Heart left ventricle (tissue), 16 donors: ENCODE measurements at regions not wholly inside any gene's neighbourhood (a gene's known extent, or its start where the extent isn't known, plus 50 kb on each side); places are given as distances from the start of the nearest gene placed in this dataset.
A peak's percentile ranks its signal among the peaks of the same experiment; 100 is the strongest.

ENCODE experiments used
- ATAC-seq, 4 donors: fragments of 200-7000 bp; cut with Tn5 transposase; one replicate each; pipeline ENCODE4 v1.9.1; 2020 to 2022; ENCODE audit warnings: moderate library complexity in 4 of 4, mild to moderate bottlenecking in 3 of 4, moderate number of reproducible peaks in 1 of 4
- DNase-seq, 5 donors: peaks; one replicate each; pipeline ENCODE4 v3.0.0-alpha.2; 2020
- H3K27ac ChIP-seq, 12 donors: fragments of 200-600 bp; sonication (generic) in 4 of 12; one replicate each; pipeline versions ENCODE4 v1.5.0 to v1.8.0; 2016 to 2022; ENCODE audit warnings: mild to moderate bottlenecking in 2 of 12
- H3K27me3 ChIP-seq, 9 donors: fragments of 200-600 bp; sonication (generic) in 2 of 9; one replicate each; pipeline versions ENCODE4 v1.5.1 to v1.8.0; 2016 to 2022; ENCODE audit warnings: mild to moderate bottlenecking in 3 of 9
- H3K36me3 ChIP-seq, 9 donors: fragments of 200-600 bp; sonication (generic) in 2 of 9; one replicate each; pipeline versions ENCODE4 v1.5.0 to v1.8.0; 2018 to 2022; ENCODE audit warnings: mild to moderate bottlenecking in 2 of 9
- H3K4me1 ChIP-seq, 12 donors: fragments of 200-600 bp; sonication (generic) in 4 of 12; one replicate each; pipeline versions ENCODE4 v1.5.0 to v1.8.0; 2016 to 2022; ENCODE audit warnings: mild to moderate bottlenecking in 3 of 12
- H3K4me3 ChIP-seq, 12 donors: fragments of 200-600 bp; sonication (generic) in 4 of 12; one replicate each; pipeline versions ENCODE4 v1.5.0 to v1.8.0; 2017 to 2022; ENCODE audit warnings: mild to moderate bottlenecking in 9 of 12, moderate library complexity in 4 of 12
- H3K9me3 ChIP-seq, 12 donors: fragments of 200-600 bp; sonication (generic) in 4 of 12; one replicate each; pipeline versions ENCODE4 v1.5.0 to v1.8.0; 2016 to 2022; ENCODE audit warnings: mild to moderate bottlenecking in 1 of 12
- CTCF ChIP-seq, 12 donors: fragments of 200-600 bp; sonication (generic) in 4 of 12; IDR thresholded peaks; one replicate each; pipeline versions ENCODE4 v1.5.0 to v1.8.0; 2018 to 2022; ENCODE audit warnings: antibody characterized with exemption in 12 of 12, mild to moderate bottlenecking in 5 of 12
- POLR2A ChIP-seq, 2 donors: fragments of 450-650 bp; IDR thresholded peaks; one replicate each; pipeline ENCODE4 v1.6.1; 2017; ENCODE audit warnings: antibody characterized with exemption in 2 of 2, mild to moderate bottlenecking in 2 of 2, moderate library complexity in 2 of 2
- WGBS, 4 donors: extraction: QIAGEN DNeasy Blood & Tissue Kit in 2 of 4; methylation state at CpG; one replicate each; pipeline versions ENCODE4 v1.1.5 to v1.1.7; 2013 to 2018; 5-methylcytosine and 5-hydroxymethylcytosine counted together
- intact Hi-C, 10 donors: fragments of 100-400 bp; cut with DNase I; formaldehyde crosslinking; loops; one replicate each; pipeline versions ENCODE4 v1.11.1 to v1.14.2; 2022
- donor health status: ischemic (EF 13 %, LVEDD 7.1; RV severe dilation, severe dysfunction).
- donor health status: healthy with polysubstance abuse.
- donor health status: DM: no; HTN: yes; CAD: no.
- donor health status: DM: no; HTN: no; CAD: no.
- donor health status: ischemic (EF 25% LVEDD 6.9; RV normal size, moderate dysfunction).
- donor health status: ischemic (EF 25% LVEDD 5.7; RV mildly dilated, moderate dysfunction).
- donor health status: healthy.
- donor health status: DM: yes; HTN: yes; CAD: no.
- donor health status: ischemic (EF 35%, LVEDD 5.7; RV mildly dilated, moderate dysfunction).
- donor health status: nonischemic (EF 11% LVEDD 7.7; RV severe dilation, severe dysfunction).
- donor health status: DM: yes; HTN: yes; CAD: no.
- donor health status: PGD.
- donor health status: ischemic (EF 29% LVEDD 5.4; RV normal size, mild dysfunction).
- donor health status: nonischemic (EF 23%, LVEDD 6.1; RV moderate dilation, normal function).

- DNase-seq (no peak), ATAC-seq (no peak)
- H3K27ac ChIP-seq, result peak overlapping the region in 1 of 12 donors; percentile 16
- 75 to 85% (median 83%) methylated on average over 1 of the region's 1 CpG for WGBS, 4 donors
- H3K27me3 ChIP-seq, result no peaks in the 10 kb centered on the region
- peaks cover 0 to 33% (median 0%) of the 10 kb centered on the region in 12 donors for H3K4me1 ChIP-seq
- peaks cover 0 to 7% (median 0%) of the 10 kb centered on the region in 12 donors for H3K9me3 ChIP-seq
- H3K4me3 ChIP-seq, result no peak overlapping the region
- no peaks in the 10 kb centered on the region for H3K36me3 ChIP-seq
- intact Hi-C loops, result no loop called here
- TF ChIP-seq CTCF (IDR thresholded peaks at IDR 0.05), result no peak
- no peak for TF ChIP-seq POLR2A (IDR thresholded peaks at IDR 0.05)
These were observed 61.5 kb upstream of the RIPOR2 start for GRCh38 chr6:24997231-24997630.

DNA sequence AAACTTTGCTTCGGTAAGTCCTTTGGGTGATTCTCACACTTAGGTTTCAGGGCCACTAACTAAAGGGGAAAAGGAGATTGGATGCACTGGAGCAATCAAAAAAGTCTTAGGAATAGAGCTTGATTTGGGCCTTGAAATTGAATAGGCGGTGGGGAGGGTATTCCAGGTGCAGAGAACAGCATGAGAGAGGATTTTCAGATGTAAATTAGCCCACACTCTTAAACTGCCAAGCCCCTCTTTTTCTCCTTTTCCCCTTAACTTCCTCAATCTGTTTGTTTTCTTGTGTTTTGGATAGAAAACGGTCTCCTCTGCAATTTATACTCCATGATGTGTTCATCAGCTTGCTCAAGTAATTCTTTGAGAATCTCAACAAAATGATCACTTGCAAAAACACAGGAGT lies 62.1 kb upstream of the RIPOR2 start:
- DNase-seq (no peak), ATAC-seq (no peak)
- Histone ChIP-seq H3K9me3 (peaks cover 0 to 1% (median 0%) of the 10 kb centered on the region in 12 donors), H3K4me1 (peaks cover 0 to 40% (median 0%) of the 10 kb centered on the region in 12 donors), H3K4me3 (no peak overlapping the region), H3K27me3 (no peaks in the 10 kb centered on the region), H3K27ac (no peak overlapping the region), H3K36me3 (no peaks in the 10 kb centered on the region)
- WGBS, 4 donors, result 85 to 93% (median 89%) methylated on average over 3 of the region's 3 CpGs
- intact Hi-C loops, result no loop called here
- TF ChIP-seq CTCF (IDR thresholded peaks at IDR 0.05), result no peak
- TF ChIP-seq POLR2A (IDR thresholded peaks at IDR 0.05), result no peak

DNA sequence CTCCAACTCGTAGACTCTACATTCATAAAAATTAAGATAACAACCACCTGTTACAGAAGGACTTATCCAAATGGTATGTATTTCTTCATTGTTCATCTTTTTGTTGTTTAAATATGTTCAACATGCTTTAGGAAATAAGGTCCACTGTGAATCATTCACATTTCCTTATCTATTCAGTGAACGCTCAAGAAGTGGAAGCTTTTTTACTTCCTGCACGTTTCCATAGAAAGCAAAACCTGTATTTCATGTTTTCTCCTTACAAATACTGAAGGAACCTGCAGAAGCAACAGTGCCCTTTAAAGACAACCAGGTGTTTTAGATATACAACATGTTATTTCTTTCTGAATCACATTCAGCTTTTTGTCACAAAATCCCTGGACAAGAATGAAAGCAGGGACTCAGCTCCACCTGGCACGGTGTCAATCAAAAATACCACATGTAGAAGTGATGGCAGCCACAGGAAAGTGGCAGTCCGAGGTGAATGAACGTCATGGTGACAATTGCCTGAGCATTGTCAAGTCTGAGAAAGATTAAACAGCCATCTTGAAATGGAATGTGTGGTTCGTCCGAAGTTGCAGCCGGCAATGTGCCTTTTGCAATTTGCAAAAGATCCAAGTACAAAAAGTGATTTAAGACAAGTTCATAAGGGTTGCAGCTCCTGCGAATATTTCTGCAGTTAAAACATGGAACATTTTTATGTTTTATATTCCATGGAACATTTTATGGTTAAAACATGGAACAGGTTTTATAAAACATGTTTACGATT lies 66.7 kb upstream of the RIPOR2 start:
- intact Hi-C loops, result loop anchor here in 1 of 10 donors (10.0 kb wide), 1 partner anchor 62 kb away; no protein-coding TSS in a partner anchor

More for the DNA sequence above, 66.7 kb upstream of the RIPOR2 start:
- 60 to 69% (median 64%) methylated on average over 11 of the region's 11 CpGs for WGBS, 4 donors
- TF ChIP-seq POLR2A (IDR thresholded peaks at IDR 0.05) (no peak), CTCF (IDR thresholded peaks at IDR 0.05) (no peak)
- H3K36me3 ChIP-seq, result no peaks in the 10 kb centered on the region
- no peak overlapping the region for H3K4me3 ChIP-seq
- no peak overlapping the region for H3K27ac ChIP-seq
- H3K4me1 ChIP-seq, result peaks cover 0 to 64% (median 6%) of the 10 kb centered on the region in 12 donors
- no peaks in the 10 kb centered on the region for H3K27me3 ChIP-seq
- no peak for ATAC-seq
- no peaks in the 10 kb centered on the region for H3K9me3 ChIP-seq
- DNase-seq, result no peak
